ENCODE measurements at regions not wholly inside any gene's neighbourhood (a gene's known extent, or its start where the extent isn't known, plus 50 kb on each side); places are given as distances from the start of the nearest gene placed in this dataset.
"Not testable (repeated sequence)": the region's sequence is repeated elsewhere in the genome, so short reads cannot be mapped to it uniquely, and the experiment has no call there.

DNA sequence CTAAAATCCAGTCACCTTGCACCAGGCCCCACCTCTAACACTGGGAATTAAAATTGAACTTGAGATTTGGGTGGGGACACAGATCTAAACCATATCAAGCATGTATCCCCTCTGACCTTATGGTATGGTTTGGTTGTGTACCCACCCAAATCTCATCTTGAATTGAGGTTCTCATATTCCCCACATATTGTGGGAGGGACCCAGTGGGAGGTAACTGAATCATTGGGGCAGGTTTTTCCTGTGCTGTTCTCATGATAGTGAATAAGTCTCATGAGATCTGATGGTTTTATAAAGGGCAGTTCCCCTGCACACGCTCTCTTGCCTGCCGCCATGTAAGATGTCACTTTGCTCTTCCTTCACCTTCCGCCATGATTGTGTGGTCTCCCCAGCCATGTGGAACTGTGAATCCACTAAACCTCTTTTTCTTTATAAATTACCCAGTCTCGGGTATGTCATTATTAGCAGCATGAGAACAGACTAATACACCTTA is 451.7 kb downstream of the PCNX1 start:
- not testable (repeated sequence) for TF ChIP-seq EZH2 (IDR thresholded peaks at IDR 0.05; ENCODE audit: low read depth); CTCF (conservative IDR thresholded peaks at IDR 0.05)

Measured in PC-9 (cell line).